SU-DHL-6 (cell line): ENCODE measurements at regions not wholly inside any gene's neighbourhood (a gene's known extent, or its start where the extent isn't known, plus 50 kb on each side); places are given as distances from the start of the nearest gene placed in this dataset.

Experiments used
- CTCF ChIP-seq: fragments of 200-600 bp; sonication (generic); IDR thresholded peaks from one replicate; pipeline ENCODE4 v1.5.1; 2017; ENCODE audit warnings: antibody characterized with exemption, mild to moderate bottlenecking, low read length, moderate library complexity; ENCODE audit not compliant: insufficient read depth, poor library complexity, severe bottlenecking
- EZH2phosphoT487 ChIP-seq: fragments of 200-600 bp; sonication (generic), shearing (Covaris generic); conservative IDR thresholded peaks from 2 replicates; pipeline ENCODE4 v1.6.1; 2018; ENCODE audit warnings: mild to moderate bottlenecking, antibody characterized with exemption, low read length, moderate library complexity, mixed read lengths

DNA sequence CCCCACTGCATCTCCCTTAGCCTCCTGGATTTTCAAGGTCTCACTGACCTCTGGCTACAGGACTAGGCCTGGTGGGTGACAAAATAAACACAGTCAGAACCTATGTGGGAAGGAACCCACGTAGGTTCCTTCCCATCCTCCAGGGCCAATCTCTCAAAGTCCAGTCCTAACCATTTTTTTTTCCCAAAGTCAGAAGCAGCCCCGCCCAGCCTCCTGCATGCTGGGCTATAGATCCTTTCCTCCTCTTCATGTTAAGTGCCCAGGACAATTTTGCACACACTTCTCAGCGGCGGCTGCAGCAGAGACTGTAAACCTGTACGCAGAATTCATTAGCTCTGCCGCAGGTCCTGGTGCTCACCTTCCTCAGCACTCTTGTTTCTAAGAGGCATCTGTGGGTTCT is 285.8 kb downstream of the NPIPA8 start:
- TF ChIP-seq CTCF = no peak
- TF ChIP-seq EZH2phosphoT487 = no peak
